ENCODE measurements at regions not wholly inside any gene's neighbourhood (a gene's known extent, or its start where the extent isn't known, plus 50 kb on each side); places are given as distances from the start of the nearest gene placed in this dataset.

DNA sequence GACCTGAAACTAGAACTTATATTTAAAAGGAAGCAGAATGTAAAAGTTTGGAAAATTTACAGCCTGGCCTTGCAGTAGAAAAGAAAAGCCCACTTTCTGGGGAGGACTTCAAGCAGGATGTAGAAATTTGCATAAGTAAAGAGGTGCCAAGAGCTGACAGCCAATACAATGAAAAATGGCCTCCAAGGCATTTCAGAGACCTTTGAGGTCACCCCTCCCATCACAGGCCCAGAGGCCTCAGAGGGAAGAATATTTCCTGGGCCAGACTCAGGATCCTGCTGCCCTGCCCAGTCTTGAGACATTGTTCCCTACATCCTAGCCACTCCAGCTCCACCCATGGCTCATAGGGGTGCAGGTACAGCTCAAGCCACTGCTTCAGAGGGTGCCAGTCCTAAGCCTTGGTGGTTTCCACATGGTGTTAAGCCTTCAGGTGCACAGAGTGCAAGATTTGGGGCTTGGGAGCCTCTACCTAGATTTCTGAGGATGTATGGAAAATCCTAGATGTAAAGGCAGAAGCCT is 518.9 kb upstream of the INTU start:
- TF ChIP-seq, protein P1, sequence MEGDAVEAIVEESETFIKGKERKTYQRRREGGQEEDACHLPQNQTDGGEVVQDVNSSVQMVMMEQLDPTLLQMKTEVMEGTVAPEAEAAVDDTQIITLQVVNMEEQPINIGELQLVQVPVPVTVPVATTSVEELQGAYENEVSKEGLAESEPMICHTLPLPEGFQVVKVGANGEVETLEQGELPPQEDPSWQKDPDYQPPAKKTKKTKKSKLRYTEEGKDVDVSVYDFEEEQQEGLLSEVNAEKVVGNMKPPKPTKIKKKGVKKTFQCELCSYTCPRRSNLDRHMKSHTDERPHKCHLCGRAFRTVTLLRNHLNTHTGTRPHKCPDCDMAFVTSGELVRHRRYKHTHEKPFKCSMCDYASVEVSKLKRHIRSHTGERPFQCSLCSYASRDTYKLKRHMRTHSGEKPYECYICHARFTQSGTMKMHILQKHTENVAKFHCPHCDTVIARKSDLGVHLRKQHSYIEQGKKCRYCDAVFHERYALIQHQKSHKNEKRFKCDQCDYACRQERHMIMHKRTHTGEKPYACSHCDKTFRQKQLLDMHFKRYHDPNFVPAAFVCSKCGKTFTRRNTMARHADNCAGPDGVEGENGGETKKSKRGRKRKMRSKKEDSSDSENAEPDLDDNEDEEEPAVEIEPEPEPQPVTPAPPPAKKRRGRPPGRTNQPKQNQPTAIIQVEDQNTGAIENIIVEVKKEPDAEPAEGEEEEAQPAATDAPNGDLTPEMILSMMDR (IDR thresholded peaks at IDR 0.05) = no peak
- TF ChIP-seq POLR2A (IDR thresholded peaks at IDR 0.05) (no peak), POLR2AphosphoS5 (IDR thresholded peaks at IDR 0.05) (no peak), EP300 (IDR thresholded peaks at IDR 0.05) (no peak)
